GM18498 (cell line): ENCODE measurements at regions not wholly inside any gene's neighbourhood (a gene's known extent, or its start where the extent isn't known, plus 50 kb on each side); places are given as distances from the start of the nearest gene placed in this dataset.

Experiments used
- ATAC-seq: cut with Tn5 transposase; IDR thresholded peaks from one replicate; pipeline ENCODE4 v1.9.1; 2021; ENCODE audit warnings: mild to moderate bottlenecking, moderate library complexity; ENCODE audit not compliant: unreplicated experiment

DNA sequence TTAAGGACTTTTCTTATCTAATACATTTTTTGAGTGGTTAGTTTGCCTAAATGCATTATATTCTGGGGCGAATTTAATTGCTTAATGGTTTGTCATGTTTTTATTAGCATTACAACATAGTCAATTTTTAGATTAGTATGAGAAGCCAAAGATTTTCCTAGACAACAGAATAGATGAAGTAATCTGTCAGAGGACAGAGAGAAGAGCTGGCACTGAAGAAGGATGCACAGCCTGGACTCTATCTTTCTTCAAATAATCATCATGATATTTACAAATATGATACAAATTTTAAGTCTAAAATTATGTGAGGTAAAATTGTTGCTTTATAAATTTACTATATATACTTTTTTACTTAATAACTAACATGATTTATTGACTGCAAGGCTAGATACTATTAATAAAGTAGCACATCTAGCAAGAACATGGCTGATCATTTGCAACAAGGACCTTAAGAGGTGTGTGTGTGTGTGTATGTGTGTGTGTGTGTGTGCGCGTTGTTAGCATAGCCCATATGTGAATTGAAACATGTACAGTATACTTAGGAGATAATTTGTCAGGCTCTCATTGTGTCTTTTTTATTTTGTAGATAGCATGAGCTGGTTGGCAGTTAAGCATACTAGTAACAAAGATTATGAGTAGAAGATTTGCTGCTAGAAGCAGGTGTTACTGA lies 752.2 kb downstream of the DCDC2C start:
- ATAC-seq, result no peak

DNA sequence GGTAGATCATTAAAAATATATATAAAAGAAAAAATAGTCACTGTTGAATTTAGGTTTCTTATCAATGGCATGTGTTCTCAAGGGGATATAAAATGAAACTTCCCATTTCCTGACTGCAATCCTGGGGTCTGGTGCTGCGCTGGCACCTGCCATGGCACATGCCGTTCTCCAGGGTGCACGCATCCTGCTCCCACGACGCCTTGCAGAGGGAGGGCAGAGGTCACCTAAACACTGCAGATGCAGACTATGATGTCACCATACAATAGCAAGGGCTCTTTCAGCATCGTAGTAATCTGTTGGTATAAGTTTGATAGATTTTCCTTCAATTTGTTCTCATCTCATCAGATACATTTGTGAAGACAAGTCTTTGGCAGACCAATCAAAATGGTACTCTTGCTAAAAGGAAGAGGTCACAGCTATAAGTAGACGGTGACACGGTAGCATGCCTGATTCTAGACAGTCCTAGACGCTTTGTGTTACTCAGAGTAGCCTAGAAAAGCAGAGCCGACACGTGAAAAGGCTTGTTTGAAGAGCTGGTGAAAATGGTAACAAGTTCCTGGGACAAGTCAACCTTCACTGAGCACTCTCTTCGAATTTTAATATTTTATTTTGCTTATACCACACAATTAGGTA lies 761.4 kb downstream of the DCDC2C start:
- ATAC-seq, result no peak

DNA sequence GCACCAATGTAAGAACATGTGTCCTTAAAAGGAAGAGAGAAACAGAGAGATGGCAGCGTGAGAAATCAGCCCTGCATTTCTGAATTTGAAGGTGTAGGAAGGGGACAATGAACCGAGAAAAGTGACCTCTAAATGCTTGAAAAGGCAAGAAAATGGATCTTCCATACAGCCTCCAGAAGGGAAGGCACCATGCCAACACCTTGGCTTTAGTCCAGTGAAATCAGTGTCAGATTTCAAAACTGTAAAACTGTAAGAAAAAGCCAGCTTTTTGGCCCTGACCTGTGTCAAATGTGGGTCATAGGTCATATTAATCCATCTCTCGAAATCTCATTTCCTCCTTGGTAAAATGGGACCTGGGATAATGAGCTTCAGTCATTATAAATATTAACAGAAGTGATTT lies 762.3 kb downstream of the DCDC2C start:
- ATAC-seq, result no peak

DNA sequence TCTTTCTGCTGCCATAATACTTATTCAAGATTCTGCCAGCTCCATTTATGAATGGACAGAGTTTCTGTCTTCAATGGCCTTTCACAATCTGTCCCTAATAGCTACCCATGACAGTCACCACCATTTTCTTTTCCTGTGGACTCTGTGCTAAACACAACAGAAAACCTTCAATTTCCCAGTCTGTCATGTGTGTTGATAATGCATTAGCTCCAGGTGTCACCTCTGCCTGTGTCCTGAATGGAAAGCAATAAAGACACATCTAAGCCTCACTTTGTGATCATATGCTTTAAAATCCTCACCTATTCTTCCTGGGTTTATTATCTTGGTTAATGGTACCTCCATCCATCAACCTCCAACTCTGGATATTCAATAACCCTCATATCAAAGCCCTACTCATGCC lies 772.2 kb downstream of the DCDC2C start:
- no peak for ATAC-seq

DNA sequence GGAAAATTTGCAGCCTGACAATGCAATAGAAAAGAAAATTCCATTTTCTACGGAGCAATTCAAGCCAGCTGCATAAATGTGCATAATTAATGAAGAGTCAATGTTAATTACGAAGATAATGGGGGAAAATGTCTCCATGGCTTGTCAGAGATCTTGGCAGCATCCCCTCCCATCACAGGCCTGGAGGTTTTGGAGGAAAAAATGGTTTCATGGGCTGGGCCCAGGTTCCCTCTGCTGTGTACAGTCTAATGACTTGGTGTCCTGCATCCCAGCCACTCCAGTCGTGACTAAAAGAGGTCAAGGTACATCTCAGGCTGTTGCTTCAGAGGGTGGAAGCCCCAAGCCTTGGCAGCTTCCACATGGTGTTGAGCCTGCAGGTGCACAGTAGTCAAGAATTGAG lies 779.7 kb downstream of the DCDC2C start:
- ATAC-seq, result no peak

DNA sequence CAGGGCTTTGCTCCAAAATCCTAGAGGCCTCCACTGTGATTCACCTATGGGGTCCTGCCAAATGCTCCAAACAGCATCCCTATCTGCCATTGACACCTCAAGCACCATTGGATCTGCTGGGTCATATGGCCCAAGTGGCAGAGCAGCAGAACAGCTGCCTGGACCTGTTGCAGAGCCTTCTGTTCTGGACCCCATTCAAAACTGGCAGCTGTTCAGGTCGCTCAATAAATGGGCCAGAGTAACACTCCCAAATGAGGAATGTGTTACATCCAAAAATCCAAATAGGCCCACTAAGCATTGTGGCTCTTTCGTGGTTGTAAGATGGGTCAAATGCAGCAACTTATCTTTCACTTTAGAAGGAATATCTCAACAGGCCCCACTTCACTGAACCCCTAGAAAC lies 783.6 kb downstream of the DCDC2C start:
- ATAC-seq, result no peak

DNA sequence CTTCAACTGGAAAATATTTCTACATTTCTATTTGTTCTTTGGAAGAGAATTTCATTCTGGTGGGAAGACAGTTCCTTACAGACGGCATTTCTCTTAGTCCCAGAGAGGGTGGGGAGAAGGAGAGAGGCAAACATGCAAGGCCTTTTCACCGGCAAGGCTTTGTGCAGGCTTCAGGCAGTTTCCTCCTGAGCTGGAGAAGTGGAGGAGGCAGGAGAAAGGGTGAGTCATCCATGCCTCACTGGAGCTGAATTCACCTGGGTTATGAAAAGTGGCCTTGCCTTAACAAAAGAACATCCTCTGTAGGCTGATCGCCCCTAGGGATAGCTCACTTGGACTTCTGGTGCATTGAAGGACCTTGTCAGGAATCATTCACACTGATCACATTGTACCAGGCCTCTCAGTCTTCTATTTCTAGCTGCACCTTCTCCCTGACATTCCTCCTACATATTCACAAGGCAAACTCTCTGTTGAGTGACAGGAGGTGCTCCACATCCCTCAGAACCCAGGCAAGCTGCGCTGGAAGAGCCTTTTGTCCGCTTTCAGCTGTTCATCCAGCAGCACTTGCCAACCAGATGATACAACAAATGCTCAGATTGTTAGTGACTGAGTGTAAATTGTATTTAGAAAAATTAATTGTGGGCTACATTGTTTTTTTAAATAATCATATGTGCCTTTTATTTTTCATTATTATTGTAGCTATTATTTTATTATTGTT lies 796.1 kb downstream of the DCDC2C start:
- no peak for ATAC-seq

DNA sequence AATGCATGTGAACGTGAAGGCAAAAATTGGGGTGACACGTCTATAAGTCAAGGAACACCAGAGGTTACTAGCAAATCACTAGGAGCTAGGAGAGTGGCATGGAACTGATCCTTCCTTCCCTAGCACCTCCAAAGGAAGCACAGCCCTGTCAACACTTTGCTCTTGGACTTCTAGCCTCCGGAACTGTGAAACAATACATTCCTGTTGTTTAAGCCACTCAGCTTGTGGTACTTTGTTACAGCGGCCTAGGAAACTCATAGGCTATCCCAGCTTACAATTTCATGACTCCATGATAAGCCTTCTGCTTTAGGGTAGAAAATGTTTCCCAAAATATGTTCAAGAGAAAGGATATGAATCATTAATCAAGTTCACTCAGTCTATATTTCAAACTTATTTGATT lies 798.1 kb downstream of the DCDC2C start:
- no peak for ATAC-seq

DNA sequence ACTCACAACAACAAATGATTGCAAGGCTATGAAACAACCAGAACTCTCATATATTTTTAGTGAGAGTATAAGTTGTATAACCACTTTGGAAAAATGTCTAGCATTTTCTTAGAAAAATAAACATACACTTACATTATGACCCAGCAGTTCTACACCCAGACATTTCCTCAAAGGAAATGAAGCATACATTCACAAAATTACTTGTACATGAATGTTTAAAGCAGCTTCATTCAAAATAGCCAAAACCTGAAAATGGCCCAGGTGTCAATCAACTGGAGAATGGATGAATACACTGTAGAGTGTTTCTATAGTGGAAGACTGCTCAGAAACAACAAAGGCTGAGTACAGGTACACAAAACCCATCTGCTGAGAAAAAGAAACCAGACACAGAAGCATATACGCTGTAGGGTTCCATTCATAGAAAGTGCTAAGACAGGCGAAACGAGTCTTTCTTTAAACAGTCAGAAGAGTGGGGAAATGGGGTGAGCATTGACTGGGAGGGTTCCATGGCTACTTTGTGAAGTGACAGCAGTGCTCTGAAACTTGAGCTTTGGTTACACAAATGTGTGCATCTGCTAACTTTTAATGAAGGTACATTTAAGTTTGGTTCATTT lies 799.0 kb downstream of the DCDC2C start:
- ATAC-seq, result no peak

DNA sequence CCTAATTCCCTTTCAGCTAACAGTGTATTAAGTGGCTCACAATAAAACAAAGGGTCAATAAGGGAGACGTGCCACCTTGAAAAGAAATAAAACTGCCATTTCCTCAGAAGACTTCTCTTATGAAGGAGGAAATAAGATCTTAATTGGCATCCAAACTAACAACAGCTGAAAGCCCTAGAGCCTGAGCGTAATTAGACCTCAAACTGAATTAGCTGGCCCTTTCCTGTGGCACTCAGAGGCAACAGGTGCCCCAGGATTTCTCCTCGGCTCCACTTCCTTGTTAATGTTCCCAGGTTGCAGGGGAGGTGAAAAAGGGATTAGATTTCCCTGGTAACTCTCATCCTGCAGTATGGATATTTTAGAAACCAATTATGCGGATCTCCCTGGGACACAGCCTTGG lies 804.3 kb downstream of the DCDC2C start:
- ATAC-seq, result no peak

DNA sequence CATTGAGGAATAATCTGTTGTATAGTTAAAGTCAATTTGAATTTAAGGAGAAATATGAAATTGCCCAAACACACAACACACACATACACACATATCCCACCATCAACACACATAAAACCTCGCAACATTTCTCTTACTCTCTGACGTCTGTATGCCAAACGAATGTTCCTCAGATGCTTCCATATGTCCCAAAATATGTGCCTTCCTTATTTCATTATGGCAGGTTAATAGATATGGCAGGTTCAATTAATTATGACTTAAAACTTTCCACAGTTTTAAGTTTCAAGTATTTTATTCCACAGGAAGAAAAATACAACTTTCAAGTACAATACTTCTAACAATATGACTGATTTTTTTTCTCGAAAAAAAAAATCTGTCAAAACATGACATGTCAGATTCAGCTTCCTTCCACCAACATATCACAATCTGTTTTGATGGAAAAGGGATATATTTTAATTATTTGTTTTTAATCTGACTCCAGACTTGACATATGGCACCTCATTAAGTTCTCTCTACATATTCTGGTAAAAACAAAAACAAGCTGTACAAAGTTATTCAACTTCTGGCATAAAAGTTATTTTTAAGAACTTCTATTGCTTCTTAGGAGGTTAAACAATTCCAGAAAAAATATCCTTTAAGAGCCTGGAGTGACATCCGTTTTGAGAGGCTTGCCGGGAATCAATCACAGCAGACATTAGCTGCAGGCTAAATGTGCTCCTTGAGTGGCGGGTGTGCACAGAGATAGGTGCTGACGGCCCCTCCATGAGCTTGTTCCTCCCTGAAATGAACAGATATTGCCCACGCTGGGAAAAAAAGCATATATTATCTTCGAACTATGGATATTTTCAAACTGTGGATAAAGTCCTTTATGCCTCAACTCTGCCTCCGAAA lies 812.7 kb downstream of the DCDC2C start:
- ATAC-seq, result no peak

DNA sequence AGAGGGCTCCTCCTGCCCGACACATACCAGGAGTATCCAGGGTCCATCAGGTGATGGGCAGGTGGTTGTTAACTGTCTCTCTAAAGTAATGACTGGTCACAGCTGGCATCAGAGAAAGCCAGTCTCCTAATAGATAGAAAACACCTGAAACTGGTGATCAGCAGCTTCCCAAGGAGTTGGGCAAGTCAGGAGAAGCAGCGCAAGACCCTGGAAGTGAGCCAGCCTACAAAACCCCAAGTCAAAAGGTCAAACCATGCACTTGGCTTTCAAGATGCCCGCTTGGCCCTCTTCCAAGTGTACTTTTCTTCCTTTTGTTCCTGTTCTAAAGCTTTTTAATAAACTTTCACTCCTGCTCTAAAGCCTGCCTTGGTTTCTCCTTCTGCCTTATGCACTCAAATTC lies 815.2 kb downstream of the DCDC2C start:
- no peak for ATAC-seq

DNA sequence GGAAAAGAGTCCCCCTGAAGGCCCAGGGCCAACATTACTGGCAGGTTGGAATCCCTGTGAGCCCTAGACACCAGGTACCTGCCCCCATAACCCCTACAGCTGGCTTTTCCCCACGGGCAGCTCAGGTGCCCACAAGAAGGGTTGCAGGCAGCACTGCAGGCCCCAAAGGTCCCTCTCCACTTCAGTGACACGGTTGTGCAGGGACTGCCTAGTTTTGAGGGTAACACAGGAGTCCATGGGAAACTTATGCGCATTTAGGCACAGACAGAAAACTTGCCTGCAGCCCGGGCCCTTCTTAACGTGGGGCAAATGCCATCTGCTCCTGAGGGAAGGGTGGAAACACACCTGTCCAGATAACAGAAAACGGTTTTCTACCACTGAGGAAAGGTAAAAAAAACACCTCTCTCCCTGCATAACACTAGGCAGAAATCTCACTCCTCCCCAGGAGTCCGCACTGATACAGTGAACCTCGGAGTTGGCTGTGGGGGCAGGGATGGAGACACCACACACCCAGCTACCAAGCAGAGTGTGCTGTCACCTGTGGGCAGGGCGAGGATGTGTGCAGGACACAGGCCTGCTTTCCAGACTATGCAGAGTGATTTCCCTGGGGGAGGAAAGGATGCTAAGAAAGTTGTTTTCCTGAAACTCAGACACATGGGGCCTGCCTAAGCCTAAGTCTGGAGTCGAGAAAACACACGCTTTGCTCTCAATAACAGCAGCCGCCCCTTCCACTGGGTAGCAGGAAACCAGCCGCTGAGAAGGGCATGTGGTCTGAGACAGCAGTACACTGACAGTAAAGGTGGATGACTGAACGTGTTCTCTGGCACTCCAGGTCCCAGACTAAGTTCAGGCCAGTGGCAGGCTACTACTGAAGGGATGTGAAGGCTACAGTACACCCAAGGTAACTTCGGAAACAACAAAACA lies 819.4 kb downstream of the DCDC2C start:
- no peak for ATAC-seq

DNA sequence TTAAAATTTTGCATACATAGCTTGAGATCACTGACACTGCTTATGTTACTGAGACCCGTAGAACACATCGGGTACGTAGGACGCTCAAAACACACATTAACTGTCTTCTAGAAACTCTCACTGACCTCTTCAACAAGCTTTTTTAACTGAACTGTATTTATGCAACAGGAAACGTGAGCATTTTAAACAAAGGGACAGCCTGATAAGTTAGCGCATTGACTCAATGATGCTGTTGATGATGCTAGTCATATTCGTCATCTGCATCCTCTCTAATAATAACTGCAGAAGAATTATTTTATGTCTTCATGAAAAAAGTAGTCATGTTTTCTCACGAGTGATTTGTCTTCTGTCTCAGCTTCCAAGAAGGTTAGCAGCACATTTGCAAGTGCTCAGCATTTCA lies 824.0 kb downstream of the DCDC2C start:
- no peak for ATAC-seq

DNA sequence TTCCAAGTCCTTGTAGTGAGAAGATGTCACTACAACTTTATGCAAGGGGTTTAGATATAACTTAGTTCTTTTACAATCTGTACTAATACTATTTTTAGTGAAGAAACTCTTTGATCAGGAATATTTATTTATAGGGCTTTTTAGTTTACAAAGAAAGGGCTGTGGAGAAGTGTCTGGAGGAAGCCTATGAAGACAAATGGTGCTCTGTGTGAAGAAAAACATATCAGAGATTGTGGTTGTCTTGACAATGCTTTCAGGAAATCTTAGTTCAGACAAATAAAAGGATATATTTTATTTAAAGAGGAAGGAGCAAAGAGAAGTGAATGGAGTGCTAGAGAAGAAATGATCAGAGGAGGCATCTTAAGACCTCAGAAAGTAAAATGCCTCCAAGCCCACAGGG lies 824.9 kb downstream of the DCDC2C start:
- ATAC-seq, result no peak

DNA sequence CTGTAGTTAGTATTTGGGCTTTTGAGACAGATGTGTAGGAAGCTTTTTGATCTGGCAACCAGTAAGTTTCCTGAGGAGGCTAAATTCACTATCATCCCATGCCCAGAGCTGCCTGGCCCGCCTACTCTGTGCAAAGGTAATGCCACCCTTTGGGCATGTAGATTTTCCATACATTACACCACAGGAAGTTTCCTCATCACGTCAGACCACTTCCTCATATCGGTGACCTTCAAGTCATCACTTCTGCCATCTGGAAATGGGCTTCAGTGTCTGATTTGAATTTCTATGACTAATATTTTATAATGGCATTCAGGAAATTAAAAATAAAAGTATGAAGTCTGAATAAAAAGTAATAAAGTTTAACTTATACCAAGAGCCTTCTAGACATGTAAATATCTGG lies 825.4 kb downstream of the DCDC2C start:
- ATAC-seq, result no peak

DNA sequence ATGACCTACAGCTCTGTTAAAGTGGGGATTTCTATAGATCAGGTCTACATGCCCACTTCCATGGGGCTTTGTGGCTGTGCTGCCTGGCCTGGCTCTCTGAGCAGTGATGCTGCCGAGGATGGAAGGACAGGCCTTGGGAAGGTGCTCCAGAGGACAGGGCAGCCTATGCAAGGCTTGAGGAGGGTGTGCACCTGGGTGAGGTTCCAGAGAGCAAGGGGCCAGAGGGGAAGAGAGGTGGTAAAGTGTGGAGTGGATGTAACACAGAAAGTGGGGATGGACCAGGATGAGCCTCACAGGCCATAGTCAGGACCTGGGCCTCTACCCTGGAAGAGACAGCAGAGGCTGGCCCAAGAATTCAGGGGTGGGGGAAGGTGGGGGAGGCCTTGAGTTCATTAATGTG lies 826.4 kb downstream of the DCDC2C start:
- no peak for ATAC-seq

DNA sequence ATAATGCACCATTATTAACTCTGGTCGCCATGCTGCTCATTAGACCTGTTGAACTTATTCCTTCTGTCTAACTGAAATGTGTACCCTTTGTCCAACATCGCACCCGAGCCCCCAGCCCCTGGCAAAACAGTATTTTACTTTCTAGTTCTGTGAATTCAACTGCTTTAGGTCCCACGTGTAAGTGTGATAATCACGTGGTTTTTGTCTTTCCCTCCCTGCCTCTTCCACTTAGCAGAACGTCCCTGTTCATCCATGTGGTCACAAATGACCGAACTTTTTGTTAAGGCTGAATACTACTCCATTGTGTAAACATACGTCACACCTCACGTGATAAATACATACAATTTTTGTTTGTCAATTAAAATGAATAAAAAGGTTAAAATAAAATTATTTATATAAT lies 826.9 kb downstream of the DCDC2C start:
- ATAC-seq, result no peak

DNA sequence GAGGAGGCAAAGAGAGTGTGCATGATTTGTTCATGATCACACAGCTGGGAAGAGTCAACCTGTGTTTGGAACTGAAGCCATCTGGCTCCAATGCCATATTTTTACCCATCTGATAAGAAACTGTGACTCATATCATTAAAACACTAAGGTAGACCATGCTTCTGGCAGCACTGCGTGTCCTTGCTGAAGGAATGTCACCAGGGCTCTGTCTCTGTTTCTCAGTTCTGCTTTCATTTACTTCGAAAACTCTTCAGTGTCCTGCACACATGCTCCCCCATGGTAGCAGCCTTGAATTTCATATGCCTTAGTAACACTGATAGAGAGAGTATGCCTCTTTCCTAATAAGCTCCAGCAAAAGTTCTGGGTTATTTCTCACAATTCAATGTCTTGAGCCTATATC lies 830.4 kb downstream of the DCDC2C start:
- no peak for ATAC-seq

DNA sequence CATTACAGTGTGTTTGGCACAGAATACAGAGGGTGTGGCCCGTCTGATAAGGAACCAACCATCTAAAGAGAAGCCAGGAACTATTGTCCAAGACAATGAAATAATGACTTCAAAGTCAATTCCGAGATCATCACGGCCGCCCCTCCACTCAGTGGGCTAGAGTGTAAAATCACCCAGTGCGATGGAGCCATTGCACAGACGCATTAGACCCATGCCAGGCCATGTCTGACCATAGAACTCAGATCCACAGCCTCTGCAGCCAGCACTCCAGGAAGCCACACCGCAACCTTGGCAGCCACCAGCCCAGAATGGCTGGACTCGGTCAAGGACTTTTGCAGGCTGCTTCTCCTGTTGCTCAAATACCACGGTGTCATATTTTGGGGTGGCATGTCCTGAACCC lies 835.7 kb downstream of the DCDC2C start:
- ATAC-seq, result no peak
